SK-N-SH (cell line): ENCODE measurements at regions not wholly inside any gene's neighbourhood (a gene's known extent, or its start where the extent isn't known, plus 50 kb on each side); places are given as distances from the start of the nearest gene placed in this dataset.

ENCODE experiments used
- EP300 ChIP-seq, 2 experiments: IDR thresholded peaks; 2 replicates each; pipeline versions ENCODE4 v1.4.0 to v1.6.1; 2012; ENCODE audit warnings: borderline replicate concordance in 1 of 2, low read depth in 1 of 2, low read length in 1 of 2
- EZH2phosphoT487 ChIP-seq: fragments of 200-600 bp; sonication (generic); IDR thresholded peaks from 2 replicates; pipeline ENCODE4 v1.6.1; 2017; ENCODE audit warnings: low read depth, mixed run types, mild to moderate bottlenecking, antibody characterized with exemption, moderate library complexity, borderline replicate concordance
- POLR2AphosphoS5 ChIP-seq: IDR thresholded peaks from 2 replicates; pipeline ENCODE4 v1.6.1; 2012; ENCODE audit warnings: low read depth, low read length
- RAD21 ChIP-seq: IDR thresholded peaks from 2 replicates; pipeline ENCODE4 v1.6.1; 2012; ENCODE audit warnings: mild to moderate bottlenecking, low read length
- SMC3 ChIP-seq: IDR thresholded peaks from 2 replicates; pipeline ENCODE4 v1.6.1; 2012; ENCODE audit warnings: low read depth, low read length, improper control_type of control experiment
- TF ChIP-seq, protein P1 (sequence below): fragments of 200-600 bp; sonication (generic); IDR thresholded peaks from 2 replicates; pipeline ENCODE4 v1.6.1; 2017; ENCODE audit warnings: antibody characterized with exemption, mild to moderate bottlenecking, moderate library complexity

DNA sequence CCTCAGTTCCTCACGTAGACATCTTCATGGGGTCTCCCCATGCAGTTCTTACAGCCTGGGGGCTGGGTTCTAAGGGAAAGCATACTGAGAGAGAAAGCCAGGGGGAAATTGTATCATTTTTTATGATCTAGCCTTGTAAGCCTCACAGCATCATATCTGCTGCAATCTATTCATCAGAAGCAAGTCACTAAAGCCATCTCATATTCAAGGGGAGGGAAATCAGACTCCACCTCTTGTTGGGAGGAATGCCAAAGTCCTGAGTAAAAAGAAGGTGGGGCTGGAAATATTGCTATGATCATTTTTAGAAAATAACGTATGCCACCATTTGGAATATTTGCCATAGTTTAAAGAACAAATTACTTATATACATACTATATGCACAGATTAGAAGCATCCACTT is 304.6 kb downstream of the TXNL1 start:
- TF ChIP-seq, protein P1, sequence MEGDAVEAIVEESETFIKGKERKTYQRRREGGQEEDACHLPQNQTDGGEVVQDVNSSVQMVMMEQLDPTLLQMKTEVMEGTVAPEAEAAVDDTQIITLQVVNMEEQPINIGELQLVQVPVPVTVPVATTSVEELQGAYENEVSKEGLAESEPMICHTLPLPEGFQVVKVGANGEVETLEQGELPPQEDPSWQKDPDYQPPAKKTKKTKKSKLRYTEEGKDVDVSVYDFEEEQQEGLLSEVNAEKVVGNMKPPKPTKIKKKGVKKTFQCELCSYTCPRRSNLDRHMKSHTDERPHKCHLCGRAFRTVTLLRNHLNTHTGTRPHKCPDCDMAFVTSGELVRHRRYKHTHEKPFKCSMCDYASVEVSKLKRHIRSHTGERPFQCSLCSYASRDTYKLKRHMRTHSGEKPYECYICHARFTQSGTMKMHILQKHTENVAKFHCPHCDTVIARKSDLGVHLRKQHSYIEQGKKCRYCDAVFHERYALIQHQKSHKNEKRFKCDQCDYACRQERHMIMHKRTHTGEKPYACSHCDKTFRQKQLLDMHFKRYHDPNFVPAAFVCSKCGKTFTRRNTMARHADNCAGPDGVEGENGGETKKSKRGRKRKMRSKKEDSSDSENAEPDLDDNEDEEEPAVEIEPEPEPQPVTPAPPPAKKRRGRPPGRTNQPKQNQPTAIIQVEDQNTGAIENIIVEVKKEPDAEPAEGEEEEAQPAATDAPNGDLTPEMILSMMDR = no peak
- TF ChIP-seq EZH2phosphoT487 (no peak), RAD21 (no peak), EP300 (IDR thresholded peaks at IDR 0.05; ENCODE audit: borderline replicate concordance in 1 of 2, low read depth in 1 of 2, low read length in 1 of 2) (no peak), POLR2AphosphoS5 (no peak), SMC3 (no peak)
